GM19463 (cell line): ENCODE measurements at regions not wholly inside any gene's neighbourhood (a gene's known extent, or its start where the extent isn't known, plus 50 kb on each side); places are given as distances from the start of the nearest gene placed in this dataset.

Experiments used
- ATAC-seq: cut with Tn5 transposase; IDR thresholded peaks from one replicate; pipeline ENCODE4 v1.9.1; 2021; ENCODE audit warnings: mild to moderate bottlenecking, moderate library complexity; ENCODE audit not compliant: unreplicated experiment

DNA sequence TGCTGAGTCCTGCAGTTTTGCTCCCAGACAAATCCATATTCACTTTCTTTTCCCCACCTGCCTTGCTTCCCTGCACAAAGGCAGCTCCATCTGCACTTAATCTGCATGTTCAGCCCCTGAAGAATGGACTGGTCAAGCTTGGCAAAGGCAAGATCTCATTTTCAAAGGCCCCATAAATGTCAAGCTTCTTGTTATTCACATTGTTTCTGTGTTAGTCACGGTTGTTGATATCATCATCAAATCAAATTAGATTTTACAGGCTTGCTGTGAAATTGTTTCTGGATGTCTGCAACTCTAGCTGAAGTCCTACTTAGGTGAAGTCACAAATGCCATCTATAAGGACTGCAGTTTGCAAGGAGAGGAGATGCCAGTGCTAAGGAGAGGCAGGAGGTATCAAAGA is 91.0 kb downstream of the GPAM start:
- no peak for ATAC-seq

- ATAC-seq = no peak
Measured at GRCh38 chr10:112094984-112095383, 88.6 kb downstream of the GPAM start.

DNA sequence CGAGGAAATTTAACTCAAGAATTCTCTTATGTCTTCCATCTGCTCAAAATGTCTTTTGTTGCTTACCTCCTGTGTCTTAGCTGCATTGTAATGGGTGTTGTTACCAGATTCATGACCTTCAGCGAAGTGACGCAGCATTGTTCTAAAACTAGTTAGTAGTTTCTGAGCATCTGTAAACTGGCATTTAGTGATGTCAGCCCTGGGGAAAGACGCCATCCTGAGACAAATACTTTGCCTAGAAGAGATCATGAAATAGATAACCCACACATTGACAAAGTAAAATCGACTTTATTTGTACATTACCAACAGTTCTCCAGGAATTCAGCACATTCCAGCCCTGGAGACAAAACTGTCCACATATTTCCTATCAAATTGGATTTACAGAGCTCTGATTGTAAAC is 87.8 kb downstream of the GPAM start:
- ATAC-seq = no peak

DNA sequence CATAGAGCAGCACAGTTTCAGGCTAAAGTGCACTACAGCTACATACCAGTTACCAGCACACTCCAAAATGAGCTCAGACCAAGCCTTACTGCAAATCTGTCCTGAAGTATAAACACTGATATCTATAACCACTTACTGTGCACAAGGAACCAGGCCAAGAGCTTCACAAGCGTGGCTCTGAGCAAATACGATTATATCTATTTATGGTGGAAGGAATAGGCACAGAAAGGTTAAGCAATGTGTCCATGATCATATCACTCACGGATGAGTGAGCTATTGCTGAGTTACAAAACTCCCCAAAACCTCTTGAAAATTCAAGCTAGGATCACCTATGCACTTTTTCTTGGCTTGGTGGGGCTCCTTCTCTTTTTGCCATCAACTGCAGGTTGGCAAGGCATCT is 84.9 kb downstream of the GPAM start:
- no peak for ATAC-seq
